GM19025 (cell line): ENCODE measurements at regions not wholly inside any gene's neighbourhood (a gene's known extent, or its start where the extent isn't known, plus 50 kb on each side); places are given as distances from the start of the nearest gene placed in this dataset.

Source experiments
- ATAC-seq: cut with Tn5 transposase; IDR thresholded peaks from one replicate; pipeline ENCODE4 v1.9.1; 2021; ENCODE audit warnings: mild to moderate bottlenecking, low read depth, moderate library complexity; ENCODE audit not compliant: unreplicated experiment

DNA sequence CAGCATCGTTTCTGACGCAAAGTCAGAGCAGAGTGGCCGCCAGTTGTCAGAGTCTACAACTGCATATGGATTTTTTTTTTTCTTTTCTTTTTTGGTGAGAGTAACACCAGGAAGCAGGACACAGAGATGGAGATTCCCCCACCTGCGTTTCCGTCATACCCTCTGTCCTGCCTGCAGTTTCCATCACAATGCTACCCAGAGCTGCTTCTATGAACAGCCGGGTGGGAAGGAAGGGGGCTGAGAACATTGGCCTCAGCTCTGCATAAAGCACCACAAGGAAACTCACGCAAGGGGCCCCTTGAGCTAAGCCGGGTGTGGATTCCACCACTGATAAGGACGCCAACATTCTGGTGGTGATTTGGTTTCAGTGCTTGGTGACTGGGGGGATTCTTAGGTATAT is 183.5 kb upstream of the AFDN start:
- ATAC-seq = no peak

DNA sequence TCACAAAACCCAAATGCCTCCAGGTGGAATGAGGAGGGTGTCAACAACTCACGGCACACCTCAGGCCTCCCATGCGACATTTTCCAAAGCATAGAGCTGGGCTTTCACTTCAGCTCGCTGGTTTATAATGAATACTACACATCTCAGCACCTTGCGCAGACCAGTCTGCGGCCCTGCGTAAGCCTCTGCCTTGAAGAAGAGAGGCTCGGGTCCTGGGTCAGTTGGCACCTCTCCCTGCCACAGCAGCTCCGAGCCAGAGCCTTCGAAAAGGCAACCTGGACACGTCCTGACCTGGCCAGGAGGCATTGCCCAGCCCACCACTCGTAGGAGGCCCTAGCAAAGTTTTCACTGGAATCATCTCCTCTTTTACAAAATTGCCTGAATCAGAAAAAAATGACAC is 183.0 kb upstream of the AFDN start:
- ATAC-seq = no peak

GRCh38 chr6:167644412-167645132 is 182.1 kb upstream of the AFDN start:
- no peak for ATAC-seq

DNA sequence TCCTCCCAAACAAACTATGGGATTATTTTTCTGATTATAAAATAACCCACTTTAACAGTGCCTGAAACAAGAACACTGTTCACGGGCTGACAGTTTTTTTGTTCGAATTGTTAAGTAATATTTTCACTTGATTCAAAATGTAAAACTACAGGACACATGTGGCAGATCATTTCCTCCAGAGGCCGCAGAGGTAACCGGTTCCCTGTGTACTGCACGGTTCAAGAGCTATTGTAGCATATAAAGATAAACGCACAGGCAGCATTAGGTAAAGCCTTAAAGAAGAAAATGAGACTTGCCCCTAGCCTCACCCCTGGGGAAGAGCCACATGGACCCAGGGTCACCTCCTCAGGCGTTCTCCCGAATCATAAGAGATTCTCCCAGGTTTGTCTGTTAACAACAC is 181.3 kb upstream of the AFDN start:
- no peak for ATAC-seq

- no peak for ATAC-seq
Measured at GRCh38 chr6:167647306-167647705, 179.4 kb upstream of the AFDN start.

DNA sequence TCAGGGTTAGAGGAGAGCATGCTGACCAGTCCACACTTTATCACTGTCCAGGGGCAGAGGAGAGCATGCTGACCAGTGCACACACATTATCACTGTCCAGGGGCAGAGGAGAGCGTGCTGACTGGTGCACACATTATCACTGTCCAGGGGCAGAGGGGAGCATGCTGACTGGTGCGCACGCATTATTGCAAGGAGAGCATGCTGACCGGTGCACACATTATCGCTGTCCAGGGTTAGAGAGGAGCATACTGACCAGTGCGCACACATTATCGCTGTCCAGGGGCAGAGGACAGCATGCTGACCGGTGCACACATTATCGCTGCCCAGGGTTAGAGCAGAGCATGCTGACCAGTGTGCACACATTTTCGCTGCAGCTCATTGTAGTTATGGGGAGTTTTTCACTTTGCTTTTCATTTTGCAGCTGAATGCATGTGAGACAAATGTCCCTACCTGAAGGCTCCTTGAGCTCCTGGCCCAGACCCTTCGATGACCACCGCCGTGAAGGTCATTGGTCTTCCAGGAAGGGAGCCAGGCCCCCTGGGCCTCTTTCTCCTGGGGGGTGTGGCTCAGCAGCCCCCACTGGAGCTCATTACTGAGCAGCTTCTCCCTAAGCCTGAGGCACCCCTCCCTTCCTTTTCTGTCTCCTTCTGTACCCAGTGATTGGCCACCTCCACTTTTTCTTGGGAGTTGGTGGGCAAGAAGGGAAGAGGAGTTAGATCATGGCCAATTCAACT is 178.8 kb upstream of the AFDN start:
- ATAC-seq = no peak

- no peak for ATAC-seq
Measured at GRCh38 chr6:167648501-167649278, 178.0 kb upstream of the AFDN start.

GRCh38 chr6:167649476-167649875 is 177.2 kb upstream of the AFDN start:
- ATAC-seq = no peak

DNA sequence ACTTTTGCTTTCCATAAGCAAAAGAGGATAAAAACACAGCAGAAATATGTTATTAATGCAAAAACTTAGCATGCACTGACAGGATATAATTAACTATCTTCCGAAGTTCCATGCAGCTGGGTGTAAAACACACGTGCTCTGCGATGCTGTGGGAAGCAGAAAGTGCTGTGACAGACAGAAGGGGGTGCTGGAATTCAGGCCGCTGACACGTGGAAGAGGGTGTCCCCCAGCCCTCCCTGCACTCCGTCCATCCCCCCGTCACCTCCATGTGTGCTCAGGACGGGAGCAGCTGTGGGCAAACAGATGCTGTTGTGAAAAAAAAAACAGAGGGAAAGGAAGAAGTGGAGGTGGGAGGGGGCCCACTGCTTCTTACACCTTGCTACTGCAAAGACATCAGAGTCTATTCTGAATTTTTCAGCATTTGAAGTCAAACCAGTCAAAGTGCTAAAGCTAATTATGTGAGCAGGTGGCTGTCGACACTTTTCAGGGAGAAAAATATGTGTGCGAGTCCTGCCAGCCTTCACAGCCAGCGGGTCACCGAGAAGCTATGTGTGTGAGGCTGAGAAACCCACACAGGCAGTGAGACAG is 175.9 kb upstream of the AFDN start:
- no peak for ATAC-seq

DNA sequence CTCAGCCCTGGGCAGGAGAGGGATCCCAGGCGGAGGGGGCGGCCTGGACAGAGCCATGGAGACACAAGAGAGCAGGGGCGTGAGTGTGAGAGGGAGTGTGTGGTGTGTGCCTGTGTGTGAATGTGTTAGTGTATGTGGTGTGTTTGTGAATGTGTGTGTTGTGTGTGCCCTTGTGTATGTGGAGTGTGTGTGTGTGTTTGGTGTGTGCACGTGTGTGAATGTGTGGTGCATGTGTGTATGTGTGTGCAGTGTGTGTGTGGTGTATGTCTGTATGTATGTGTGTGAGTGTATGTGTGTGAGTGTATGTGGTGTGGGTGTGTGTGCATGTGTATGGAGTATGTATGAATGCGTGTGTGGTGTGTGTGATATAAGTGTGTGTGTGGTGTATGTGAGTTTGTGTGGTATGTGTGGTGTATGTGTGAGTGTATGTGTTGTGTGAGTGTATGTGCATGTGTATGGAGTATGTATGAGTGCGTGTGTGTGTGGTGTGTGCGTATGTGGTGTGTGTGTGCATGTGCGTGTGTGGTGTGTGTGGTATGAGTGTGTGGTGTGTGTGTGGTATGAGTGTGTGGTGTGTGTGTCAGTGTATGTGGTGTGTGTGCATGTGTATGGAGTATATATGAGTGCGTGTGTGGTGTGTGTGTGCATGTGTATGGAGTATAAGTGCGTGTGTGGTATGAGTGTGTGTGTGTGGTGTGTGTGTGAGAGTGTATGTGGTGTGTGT is 175.2 kb upstream of the AFDN start:
- ATAC-seq = no peak

DNA sequence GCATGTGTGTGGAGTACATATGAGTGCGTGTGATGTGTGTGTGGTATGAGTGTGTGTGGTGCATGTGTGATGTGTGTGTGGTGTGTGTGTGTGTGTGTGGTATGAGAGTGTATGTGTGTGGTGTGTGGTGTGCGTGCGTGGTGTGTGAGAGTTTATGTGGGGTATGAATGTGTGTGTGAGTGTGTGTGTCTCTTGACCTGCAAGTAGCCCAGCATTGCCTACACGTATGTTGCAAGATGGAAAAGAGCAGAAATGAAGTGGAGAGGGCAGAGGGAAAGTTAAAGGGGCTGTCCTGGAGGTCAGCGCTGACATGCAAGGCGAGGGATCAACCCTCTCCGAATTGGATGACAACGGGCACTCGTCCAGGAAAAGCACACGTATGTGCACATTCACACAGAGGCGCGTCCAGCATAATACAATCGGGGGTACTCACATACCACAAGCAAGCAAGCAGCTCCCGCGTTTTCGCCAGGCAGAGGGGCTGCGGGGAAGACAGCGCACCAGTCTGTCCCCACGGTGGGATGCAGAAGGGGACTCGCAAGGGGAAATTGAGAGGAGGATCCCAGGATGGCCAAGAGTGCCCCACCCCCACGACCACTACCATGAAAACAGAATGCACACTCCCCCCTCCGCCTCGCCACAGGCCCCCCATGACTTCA is 174.5 kb upstream of the AFDN start:
- ATAC-seq = no peak

- ATAC-seq = no peak
Measured at GRCh38 chr6:167652701-167653095, 174.0 kb upstream of the AFDN start.

DNA sequence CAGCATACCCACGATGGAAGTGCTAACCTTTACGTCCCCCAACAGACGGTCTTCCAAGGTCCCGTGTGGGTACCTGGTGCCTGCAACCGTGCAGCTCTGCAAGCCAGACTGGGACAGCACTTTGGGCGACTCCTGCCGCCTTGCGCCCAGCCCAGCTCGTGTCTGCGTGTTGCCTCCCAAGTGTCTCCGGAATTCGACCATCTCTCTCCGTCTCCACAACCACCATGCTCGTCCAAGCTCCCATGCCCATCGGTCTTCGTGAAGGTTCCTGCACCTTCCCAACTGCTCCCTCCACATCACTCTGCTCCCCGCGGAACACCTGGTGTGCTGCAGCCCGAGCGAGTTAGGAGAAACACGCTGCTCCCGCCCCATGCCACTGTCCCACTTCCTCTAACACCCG is 173.2 kb upstream of the AFDN start:
- ATAC-seq = no peak

GRCh38 chr6:167654389-167654788 is 172.3 kb upstream of the AFDN start:
- no peak for ATAC-seq

GRCh38 chr6:167655174-167655821 is 171.4 kb upstream of the AFDN start:
- ATAC-seq = no peak

GRCh38 chr6:167658106-167658505 is 168.6 kb upstream of the AFDN start:
- no peak for ATAC-seq

DNA sequence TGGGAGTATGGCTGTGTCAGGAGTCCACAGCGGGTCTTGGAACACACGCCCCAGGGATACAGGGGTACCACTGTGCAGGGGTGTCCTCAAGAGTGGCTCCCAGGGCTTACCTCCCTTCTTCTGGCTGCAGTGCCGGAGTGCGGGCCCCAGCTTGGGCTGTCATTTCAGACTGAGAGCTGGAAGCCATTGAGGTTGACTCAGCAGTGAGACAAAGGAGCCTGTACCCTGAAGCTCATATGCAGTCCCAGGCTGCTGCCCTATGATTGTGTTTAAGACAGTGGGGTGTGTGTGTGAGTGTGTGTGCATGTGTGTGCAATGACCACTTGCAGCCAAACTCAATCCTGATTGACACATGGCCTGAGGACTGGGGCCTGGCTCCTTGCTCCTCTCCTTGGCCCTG is 167.7 kb upstream of the AFDN start:
- ATAC-seq = no peak

DNA sequence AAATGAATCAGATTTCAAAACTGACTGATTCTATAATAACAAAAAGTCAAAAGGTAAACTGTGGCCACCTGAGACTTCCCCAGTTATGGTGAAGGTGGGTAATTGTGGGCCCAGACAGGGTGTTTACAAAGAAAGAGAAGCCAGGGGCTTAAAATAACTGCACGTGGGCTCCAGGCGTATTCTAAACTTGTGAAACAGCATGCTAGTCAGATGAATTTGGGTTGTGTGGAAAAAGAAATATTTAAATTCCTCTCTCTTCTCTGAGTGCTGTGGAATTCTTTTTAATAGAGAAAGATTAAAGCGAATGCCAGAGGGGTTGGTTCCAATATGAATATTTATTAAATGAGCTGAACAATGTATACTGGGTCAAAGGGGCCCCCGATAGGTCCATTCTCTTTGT is 166.3 kb upstream of the AFDN start:
- no peak for ATAC-seq

- no peak for ATAC-seq
Measured at GRCh38 chr6:167660944-167661551, 165.7 kb upstream of the AFDN start.
